ENCODE measurements at regions not wholly inside any gene's neighbourhood (a gene's known extent, or its start where the extent isn't known, plus 50 kb on each side); places are given as distances from the start of the nearest gene placed in this dataset.
"Not testable (repeated sequence)": the region's sequence is repeated elsewhere in the genome, so short reads cannot be mapped to it uniquely, and the experiment has no call there.

DNA sequence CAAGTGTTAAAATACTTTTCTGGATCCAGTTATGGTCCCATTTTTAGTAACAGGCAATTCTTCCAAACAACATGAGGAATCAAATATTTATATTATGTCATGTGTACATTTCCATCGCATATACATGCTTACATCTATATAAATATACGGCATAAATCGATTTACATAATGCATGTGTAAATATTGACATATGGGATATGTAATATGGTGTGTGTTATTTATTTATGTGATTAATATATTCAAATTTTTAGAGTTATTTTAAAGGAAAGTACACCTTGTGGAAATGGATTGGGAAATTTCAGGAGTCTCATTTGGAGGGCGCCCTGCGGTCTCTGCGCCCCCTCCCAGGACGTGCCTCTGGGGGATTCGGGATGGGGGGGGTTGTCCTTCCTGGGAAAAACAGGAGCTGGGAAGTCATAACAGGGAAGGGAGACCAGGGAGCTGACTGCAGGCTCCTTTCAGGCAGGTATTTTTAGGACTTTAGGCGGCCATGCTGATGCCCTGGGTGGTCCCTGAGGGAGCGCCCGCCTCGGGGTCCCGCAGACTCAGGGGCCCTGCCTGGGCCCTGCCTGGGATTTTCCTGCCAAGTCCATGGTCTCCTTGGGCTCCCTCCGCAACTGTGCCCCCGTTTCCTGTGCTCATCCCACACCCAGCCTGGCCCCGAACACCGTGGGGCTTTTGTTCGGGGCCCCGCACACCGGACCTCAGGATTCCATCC, 82.7 kb upstream of the SFSWAP start:
- Mint-ChIP-seq H3K36me3 (ENCODE audit: unreplicated experiment) (no peaks in the 10 kb centered on the region), H3K27me3 (ENCODE audit: unreplicated experiment) (no peaks in the 10 kb centered on the region)

DNA sequence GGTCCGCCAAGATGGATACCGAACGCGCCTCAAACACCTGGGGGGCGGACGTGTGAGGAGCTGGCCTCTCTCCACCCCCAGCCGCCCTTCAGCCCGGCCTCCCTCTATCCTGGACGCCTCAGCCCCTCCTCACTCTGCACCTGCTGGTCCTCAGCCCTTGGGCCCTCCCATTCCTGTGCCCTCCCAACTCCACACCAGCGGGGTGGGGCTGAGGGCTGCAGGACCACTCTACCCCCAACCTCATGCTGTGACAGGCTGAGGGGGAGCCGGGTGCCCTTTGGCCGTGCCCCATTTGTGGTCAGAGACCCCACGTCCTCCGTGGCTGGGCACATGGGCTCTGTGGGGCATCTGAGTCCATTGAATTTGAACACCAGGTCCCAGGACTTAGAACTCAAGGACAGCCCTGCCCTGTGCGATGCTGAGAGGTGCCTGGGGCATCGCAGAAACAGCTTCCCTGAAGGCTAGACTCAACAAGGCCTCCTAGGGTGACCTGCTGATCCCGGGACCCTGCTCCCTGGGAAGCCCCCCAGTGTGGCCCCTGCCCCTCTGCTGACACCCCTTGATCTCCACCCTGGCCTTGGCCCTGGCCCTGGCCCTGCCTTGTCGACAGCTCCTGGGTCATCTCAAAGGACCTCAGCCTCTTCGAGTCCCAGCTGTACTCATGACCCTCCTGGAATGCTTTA, 82.0 kb upstream of the SFSWAP start:
- Mint-ChIP-seq H3K4me3 (ENCODE audit: unreplicated experiment) (no peak overlapping the region), H3K27ac (ENCODE audit: unreplicated experiment) (no peak overlapping the region), H3K4me1 (ENCODE audit: unreplicated experiment) (peaks cover 11% of the 10 kb centered on the region), H3K9me3 (ENCODE audit: unreplicated experiment) (no peaks in the 10 kb centered on the region), H3K36me3 (ENCODE audit: unreplicated experiment) (no peaks in the 10 kb centered on the region), H3K27me3 (ENCODE audit: unreplicated experiment) (no peaks in the 10 kb centered on the region)
- no peak for TF ChIP-seq CTCF (IDR thresholded peaks at IDR 0.05)
- no peak for DNase-seq (ENCODE audit: extremely low spot score, unreplicated experiment)

More for the DNA sequence above, 82.7 kb upstream of the SFSWAP start:
- Mint-ChIP-seq H3K4me3 (ENCODE audit: unreplicated experiment) (no peak overlapping the region), H3K9me3 (ENCODE audit: unreplicated experiment) (no peaks in the 10 kb centered on the region), H3K4me1 (ENCODE audit: unreplicated experiment) (peaks cover 11% of the 10 kb centered on the region), H3K27ac (ENCODE audit: unreplicated experiment) (no peak overlapping the region)
- DNase-seq (ENCODE audit: extremely low spot score, unreplicated experiment) = no peak
- no peak for TF ChIP-seq CTCF (IDR thresholded peaks at IDR 0.05)

DNA sequence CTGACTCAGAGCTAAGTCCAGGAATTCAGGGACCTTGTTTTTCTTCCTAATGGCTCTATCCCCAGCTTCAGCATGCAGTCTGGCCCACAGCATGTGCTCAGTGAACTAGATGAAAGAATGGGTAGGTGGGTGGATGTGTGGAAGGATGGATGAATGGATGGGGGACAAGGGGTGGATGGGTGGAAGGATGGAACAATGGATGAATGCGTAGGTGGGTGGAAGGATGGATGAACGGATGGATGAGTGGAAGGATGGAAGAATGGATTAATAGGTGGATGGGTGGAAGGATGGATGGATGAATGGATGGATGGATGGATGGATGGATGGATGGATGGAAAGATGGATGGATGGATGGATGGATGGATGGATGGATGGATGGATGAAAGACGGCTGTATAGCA, 79.7 kb upstream of the SFSWAP start:
- no peak for DNase-seq (ENCODE audit: extremely low spot score, unreplicated experiment)
- TF ChIP-seq CTCF (IDR thresholded peaks at IDR 0.05) = no peak
- Mint-ChIP-seq H3K27ac (ENCODE audit: unreplicated experiment) (no peak overlapping the region), H3K9me3 (ENCODE audit: unreplicated experiment) (no peaks in the 10 kb centered on the region), H3K36me3 (ENCODE audit: unreplicated experiment) (no peaks in the 10 kb centered on the region), H3K4me1 (ENCODE audit: unreplicated experiment) (no peaks in the 10 kb centered on the region), H3K27me3 (ENCODE audit: unreplicated experiment) (no peaks in the 10 kb centered on the region), H3K4me3 (ENCODE audit: unreplicated experiment) (no peak overlapping the region)

GRCh38 chr12:131631889-131632651, 78.8 kb upstream of the SFSWAP start:
- not testable (repeated sequence) for H3K36me3 Mint-ChIP-seq (ENCODE audit: unreplicated experiment); DNase-seq (ENCODE audit: extremely low spot score, unreplicated experiment); H3K27me3 Mint-ChIP-seq (ENCODE audit: unreplicated experiment); H3K9me3 Mint-ChIP-seq (ENCODE audit: unreplicated experiment); H3K4me3 Mint-ChIP-seq (ENCODE audit: unreplicated experiment); H3K4me1 Mint-ChIP-seq (ENCODE audit: unreplicated experiment); H3K27ac Mint-ChIP-seq (ENCODE audit: unreplicated experiment)

DNA sequence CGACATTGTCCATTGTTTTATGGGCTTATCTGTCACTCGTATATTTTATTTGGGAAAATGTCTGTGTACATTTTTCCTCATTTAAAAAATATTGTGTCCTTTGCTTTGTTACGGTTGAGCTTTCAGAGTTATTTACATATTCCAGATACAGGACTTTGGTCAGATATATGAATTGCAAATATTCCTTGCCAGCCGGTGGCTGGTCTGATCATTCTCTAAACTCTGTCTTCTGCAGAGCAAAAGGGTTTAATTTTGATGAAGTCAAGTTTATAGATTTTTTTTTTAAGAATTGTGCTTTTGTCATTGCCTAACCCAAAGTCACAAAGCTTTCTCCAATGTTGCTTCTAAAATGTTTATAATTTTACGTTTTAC, 78.3 kb upstream of the SFSWAP start:
- H3K27ac Mint-ChIP-seq (ENCODE audit: unreplicated experiment); H3K27me3 Mint-ChIP-seq (ENCODE audit: unreplicated experiment); H3K9me3 Mint-ChIP-seq (ENCODE audit: unreplicated experiment); H3K4me3 Mint-ChIP-seq (ENCODE audit: unreplicated experiment); DNase-seq (ENCODE audit: extremely low spot score, unreplicated experiment); H3K4me1 Mint-ChIP-seq (ENCODE audit: unreplicated experiment); H3K36me3 Mint-ChIP-seq (ENCODE audit: unreplicated experiment): not testable (repeated sequence)

GRCh38 chr12:131633610-131634009, 77.3 kb upstream of the SFSWAP start:
- H3K9me3 Mint-ChIP-seq (ENCODE audit: unreplicated experiment); H3K4me3 Mint-ChIP-seq (ENCODE audit: unreplicated experiment); H3K4me1 Mint-ChIP-seq (ENCODE audit: unreplicated experiment); H3K36me3 Mint-ChIP-seq (ENCODE audit: unreplicated experiment); DNase-seq (ENCODE audit: extremely low spot score, unreplicated experiment); H3K27me3 Mint-ChIP-seq (ENCODE audit: unreplicated experiment); H3K27ac Mint-ChIP-seq (ENCODE audit: unreplicated experiment): not testable (repeated sequence)
